ENCODE measurements at regions not wholly inside any gene's neighbourhood (a gene's known extent, or its start where the extent isn't known, plus 50 kb on each side); places are given as distances from the start of the nearest gene placed in this dataset.
"Not testable (repeated sequence)": the region's sequence is repeated elsewhere in the genome, so short reads cannot be mapped to it uniquely, and the experiment has no call there.

DNA sequence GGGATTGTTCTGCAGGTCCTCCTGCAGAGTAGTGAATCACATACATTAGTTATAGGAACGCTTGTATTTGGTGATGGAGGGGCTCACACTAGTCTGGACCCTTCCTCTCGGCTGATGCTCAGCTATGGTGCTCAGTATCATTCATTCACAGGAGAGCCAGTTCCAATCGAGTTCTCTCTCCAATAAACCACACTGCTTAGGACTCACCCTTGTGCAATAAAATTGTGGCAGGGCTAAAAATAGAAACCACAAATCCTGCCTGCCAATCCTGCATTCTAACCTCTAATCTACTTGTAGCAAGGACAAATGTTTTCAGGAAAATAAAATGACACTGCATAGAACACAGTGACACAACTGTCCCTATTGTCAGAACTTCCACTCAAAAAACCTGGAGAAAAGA is 138.4 kb upstream of the TBL1XR1 start:
- intact Hi-C loops (cut with DNase I; ENCODE audit: low total_unique reads) = no loop called here
- no peak for DNase-seq (ENCODE audit: low spot score in 2 of 2)
- TF ChIP-seq POLR2A (IDR thresholded peaks at IDR 0.05) (no peak), POLR2AphosphoS5 (IDR thresholded peaks at IDR 0.05) (no peak)
- TF ChIP-seq, protein P1, sequence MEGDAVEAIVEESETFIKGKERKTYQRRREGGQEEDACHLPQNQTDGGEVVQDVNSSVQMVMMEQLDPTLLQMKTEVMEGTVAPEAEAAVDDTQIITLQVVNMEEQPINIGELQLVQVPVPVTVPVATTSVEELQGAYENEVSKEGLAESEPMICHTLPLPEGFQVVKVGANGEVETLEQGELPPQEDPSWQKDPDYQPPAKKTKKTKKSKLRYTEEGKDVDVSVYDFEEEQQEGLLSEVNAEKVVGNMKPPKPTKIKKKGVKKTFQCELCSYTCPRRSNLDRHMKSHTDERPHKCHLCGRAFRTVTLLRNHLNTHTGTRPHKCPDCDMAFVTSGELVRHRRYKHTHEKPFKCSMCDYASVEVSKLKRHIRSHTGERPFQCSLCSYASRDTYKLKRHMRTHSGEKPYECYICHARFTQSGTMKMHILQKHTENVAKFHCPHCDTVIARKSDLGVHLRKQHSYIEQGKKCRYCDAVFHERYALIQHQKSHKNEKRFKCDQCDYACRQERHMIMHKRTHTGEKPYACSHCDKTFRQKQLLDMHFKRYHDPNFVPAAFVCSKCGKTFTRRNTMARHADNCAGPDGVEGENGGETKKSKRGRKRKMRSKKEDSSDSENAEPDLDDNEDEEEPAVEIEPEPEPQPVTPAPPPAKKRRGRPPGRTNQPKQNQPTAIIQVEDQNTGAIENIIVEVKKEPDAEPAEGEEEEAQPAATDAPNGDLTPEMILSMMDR (IDR thresholded peaks at IDR 0.05) = no peak
- no peak overlapping the region for H3K4me3 ChIP-seq
- H3K27ac ChIP-seq = no peak overlapping the region
- no peaks in the 10 kb centered on the region for H3K9me3 ChIP-seq
- no peaks in the 10 kb centered on the region for H3K4me1 ChIP-seq
- no peaks in the 10 kb centered on the region for H3K36me3 ChIP-seq
- H3K27me3 ChIP-seq = no peaks in the 10 kb centered on the region

DNA sequence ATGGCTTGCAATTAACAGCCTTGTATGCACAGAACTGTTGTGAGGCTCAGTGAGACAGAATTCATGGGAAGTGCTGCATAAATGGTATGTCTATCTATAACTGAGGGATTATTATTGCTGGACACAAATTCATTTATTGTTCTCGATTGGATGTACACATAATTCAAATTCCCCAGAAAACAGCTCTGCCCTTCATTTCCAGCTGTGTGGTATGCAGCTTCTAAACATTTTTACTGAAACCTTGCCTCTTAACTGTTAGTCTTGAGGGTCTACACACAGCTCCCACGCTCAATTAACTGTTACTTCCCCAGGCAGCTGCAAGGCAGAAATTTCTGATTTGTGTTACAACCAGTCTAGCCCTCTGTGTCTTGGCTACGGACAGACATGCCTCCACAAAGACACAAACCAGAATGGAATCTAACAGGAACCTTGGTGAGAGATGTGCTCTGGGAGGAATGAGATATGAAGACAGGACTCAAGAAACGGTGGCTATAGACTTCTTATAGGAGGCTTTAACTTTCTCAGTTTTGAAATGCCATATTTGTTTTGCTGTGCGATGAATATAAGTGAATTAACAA is 139.7 kb upstream of the TBL1XR1 start:
- intact Hi-C loops (cut with DNase I; ENCODE audit: low total_unique reads) = no loop called here
- Histone ChIP-seq H3K9me3 (no peaks in the 10 kb centered on the region), H3K4me1 (no peaks in the 10 kb centered on the region), H3K27me3 (no peaks in the 10 kb centered on the region), H3K27ac (no peak overlapping the region), H3K4me3 (no peak overlapping the region), H3K36me3 (no peaks in the 10 kb centered on the region)
- DNase-seq (ENCODE audit: low spot score in 2 of 2) = no peak
- TF ChIP-seq POLR2A (IDR thresholded peaks at IDR 0.05) = no peak
- TF ChIP-seq, protein P1 (IDR thresholded peaks at IDR 0.05) = no peak
- no peak for TF ChIP-seq POLR2AphosphoS5 (IDR thresholded peaks at IDR 0.05)

DNA sequence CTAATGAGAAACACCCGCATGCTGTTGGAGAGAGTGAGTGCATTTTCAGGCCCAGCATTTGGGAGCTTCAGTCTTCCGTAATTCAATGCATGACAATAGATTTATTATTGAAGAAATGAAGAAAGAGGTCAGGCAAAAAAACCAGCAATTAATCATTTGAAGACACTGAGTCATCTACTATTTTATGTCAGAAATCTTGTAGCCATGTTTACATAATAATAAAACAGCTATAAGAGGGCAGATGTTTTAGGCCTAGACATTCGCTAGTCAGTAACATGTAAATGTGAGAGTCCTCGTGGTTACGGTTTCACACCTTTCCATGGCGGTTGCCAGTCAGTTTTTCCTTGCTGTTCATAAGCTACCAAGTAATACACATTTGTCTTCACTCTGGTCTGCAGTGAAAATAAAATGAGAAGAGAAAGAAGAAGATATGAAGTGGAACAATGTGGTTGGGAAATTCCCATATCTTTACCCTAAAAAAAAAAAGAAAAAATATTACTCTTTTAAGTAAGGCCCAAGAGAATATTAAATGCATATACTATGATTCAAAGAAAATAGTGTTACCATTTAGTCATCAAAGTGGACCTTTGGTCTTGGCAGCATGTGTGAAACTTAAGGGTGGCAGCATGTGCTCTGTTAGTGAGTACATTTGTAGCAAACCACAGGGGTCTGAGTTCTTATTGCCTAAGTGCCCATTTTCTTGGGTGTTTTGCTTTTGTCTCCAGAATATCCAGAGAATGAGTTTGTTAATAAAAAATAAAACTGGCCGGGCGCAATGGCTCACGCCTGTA is 140.5 kb upstream of the TBL1XR1 start:
- TF ChIP-seq POLR2AphosphoS5 (IDR thresholded peaks at IDR 0.05) = no peak
- TF ChIP-seq, protein P1 (IDR thresholded peaks at IDR 0.05) = no peak
- TF ChIP-seq POLR2A (IDR thresholded peaks at IDR 0.05) = no peak
- intact Hi-C loops (cut with DNase I; ENCODE audit: low total_unique reads) = no loop called here
- Histone ChIP-seq H3K4me3 (no peak overlapping the region), H3K9me3 (no peaks in the 10 kb centered on the region), H3K4me1 (no peaks in the 10 kb centered on the region), H3K27me3 (no peaks in the 10 kb centered on the region), H3K36me3 (no peaks in the 10 kb centered on the region), H3K27ac (no peak overlapping the region)
- no peak for DNase-seq (ENCODE audit: low spot score in 2 of 2)

DNA sequence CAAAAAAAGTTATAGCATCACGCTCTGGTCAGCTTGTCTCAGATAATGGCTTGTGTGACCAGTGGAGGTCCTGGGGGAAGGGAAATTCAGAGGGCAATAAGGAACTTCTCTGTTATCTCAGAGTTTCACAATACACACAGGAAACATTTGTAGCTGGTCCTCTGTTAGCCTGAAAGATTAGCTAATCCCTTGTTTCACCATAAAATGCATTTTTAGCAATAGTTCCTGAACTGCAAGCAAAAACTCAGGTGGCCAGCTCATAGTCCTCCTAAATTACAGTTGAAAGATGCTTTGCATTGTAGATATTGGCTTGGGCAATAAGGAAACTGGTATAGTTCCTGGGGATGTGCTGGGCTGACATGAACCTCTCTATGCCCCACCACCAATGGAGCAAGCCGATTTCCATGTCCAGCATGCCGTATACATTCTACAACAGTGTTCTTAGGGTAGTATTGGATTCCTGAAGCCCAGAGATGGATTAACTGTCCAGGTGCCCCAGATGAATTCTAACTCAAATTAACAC is 141.5 kb upstream of the TBL1XR1 start:
- H3K4me3 ChIP-seq = no peak overlapping the region
- no peaks in the 10 kb centered on the region for H3K27me3 ChIP-seq
- no peak for TF ChIP-seq POLR2A (IDR thresholded peaks at IDR 0.05)
- TF ChIP-seq POLR2AphosphoS5 (IDR thresholded peaks at IDR 0.05) = no peak
- TF ChIP-seq, protein P1 (IDR thresholded peaks at IDR 0.05) = no peak
- DNase-seq (ENCODE audit: low spot score in 2 of 2) = no peak
- no peaks in the 10 kb centered on the region for H3K36me3 ChIP-seq
- intact Hi-C loops (cut with DNase I; ENCODE audit: low total_unique reads) = no loop called here
- no peak overlapping the region for H3K27ac ChIP-seq
- no peaks in the 10 kb centered on the region for H3K9me3 ChIP-seq
- no peaks in the 10 kb centered on the region for H3K4me1 ChIP-seq

DNA sequence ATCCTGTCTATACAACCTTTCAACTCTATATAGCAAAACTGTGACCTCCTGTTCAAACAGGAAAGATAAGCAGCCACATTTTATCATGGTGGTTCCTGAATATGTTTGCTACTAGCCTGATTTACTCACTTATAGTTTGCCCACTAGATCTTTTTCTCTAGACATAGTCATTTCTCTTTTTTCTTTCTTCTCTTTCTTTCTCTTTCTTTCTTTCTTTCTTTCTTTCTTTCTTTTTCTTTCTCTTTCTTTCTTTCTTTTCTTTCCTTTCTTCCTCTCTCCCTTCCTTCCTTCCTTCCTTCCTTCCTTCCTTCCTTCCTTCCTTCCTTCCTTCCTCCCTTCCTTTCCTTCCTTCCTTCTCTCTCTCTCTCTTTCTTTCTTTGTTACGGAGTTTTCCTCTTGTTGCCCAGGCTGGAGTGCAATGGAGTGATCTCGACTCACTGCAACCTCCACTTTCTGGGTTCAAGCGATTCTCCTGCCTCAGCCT is 142.0 kb upstream of the TBL1XR1 start:
- H3K4me3 ChIP-seq; intact Hi-C loops (cut with DNase I; ENCODE audit: low total_unique reads); DNase-seq (ENCODE audit: low spot score in 2 of 2); H3K4me1 ChIP-seq; H3K9me3 ChIP-seq; H3K36me3 ChIP-seq; H3K27me3 ChIP-seq; H3K27ac ChIP-seq: not testable (repeated sequence)

Data from breast epithelium (tissue), 4 donors.